GM18858 (cell line): ENCODE measurements at regions not wholly inside any gene's neighbourhood (a gene's known extent, or its start where the extent isn't known, plus 50 kb on each side); places are given as distances from the start of the nearest gene placed in this dataset.
"Not testable (repeated sequence)": the region's sequence is repeated elsewhere in the genome, so short reads cannot be mapped to it uniquely, and the experiment has no call there.

Source experiments
- ATAC-seq: cut with Tn5 transposase; IDR thresholded peaks from one replicate; pipeline ENCODE4 v1.9.1; 2021; ENCODE audit not compliant: unreplicated experiment

DNA sequence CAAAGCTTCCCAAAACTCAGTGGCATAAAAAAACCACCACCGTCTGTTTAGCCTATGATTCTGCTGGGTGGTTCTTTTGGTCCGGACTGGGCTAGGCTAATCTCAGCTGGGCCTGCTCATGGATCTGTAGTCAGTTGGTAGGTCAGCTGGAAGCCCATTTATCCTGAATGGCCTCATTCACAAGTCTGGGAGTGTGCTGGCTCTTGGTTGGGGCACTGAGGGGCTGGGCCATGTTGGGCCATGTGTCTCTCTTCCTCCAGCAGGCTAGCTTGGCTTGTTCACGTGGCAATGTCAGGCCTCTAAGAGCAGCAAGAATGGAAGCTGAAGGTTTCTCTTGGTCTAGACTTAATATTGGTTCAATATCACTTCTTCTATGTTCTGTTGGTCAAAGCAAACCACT lies 95.7 kb upstream of the HS6ST1 start:
- ATAC-seq = no peak

GRCh38 chr2:128414946-128415778 lies 96.5 kb upstream of the HS6ST1 start:
- no peak for ATAC-seq

DNA sequence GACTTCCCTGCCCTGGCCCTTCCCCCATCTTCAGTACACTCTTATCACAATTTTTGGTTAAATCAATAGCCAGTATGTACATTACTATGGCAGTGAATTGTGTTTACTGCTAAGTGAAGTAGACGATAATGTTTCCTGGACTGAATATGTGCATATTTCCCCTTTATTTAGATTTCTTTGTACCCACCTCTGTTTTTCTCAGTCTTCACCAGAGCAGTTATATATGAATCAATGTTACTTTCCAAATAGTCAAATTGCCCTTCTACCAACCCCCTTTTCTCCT lies 97.1 kb upstream of the HS6ST1 start:
- ATAC-seq = no peak

GRCh38 chr2:128416109-128416785 lies 97.6 kb upstream of the HS6ST1 start:
- ATAC-seq = no peak

DNA sequence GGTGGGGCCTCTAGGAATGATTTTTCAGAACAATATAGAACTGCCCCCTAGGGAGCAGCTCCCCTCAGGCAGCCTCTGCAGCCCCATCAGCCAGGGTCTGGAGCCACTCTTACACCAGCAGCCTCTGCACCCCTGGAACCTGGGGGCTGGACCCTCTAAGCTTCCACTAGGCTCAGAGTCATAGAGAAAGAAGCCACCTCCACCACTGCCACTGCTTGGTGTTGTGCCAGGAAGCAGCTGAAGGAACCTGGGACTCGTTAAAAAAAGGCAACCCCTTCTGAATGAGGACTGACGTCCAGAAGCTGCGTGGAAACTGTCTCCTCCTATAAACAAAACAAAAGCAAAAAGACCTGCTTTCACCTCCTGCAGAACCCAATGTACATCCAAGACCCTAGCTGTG lies 98.1 kb upstream of the HS6ST1 start:
- ATAC-seq = no peak

DNA sequence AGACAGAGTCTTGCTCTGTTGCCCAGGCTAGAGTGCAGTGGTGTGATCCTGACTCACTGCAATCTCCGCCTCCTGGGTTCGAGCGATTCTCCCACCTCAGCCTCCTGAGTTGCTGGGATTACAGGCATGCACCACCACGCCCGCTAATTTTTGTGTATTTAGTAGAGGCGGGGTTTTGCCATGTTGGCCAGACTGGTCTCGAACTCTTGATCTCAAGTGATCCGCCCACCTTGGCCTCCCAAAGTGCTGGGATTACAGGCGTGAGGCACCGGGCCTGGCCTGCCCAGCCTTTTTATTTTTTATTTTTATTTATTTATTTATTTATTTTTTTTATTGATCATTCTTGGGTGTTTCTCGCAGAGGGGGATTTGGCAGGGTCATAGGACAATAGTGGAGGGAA lies 98.6 kb upstream of the HS6ST1 start:
- ATAC-seq = not testable (repeated sequence)

DNA sequence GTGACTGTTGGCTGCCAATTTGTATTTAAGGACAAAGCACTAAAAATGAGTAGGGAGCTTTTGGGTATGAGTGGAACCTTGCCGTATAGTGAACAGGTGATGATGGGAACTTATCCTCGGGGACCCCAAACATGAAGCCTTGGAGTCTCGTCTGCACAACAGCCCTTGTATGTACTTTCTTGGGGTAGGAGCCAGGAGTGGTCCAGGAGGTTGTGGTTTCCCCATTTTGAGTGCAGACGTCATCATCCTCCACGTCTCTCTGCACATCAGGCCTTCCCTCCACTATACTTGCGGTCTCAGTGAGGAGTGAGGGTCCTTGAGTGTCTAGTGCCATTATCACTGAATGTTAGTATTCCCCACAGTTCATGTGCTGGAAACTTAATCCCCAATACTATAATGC lies 101.5 kb upstream of the HS6ST1 start:
- ATAC-seq = no peak

DNA sequence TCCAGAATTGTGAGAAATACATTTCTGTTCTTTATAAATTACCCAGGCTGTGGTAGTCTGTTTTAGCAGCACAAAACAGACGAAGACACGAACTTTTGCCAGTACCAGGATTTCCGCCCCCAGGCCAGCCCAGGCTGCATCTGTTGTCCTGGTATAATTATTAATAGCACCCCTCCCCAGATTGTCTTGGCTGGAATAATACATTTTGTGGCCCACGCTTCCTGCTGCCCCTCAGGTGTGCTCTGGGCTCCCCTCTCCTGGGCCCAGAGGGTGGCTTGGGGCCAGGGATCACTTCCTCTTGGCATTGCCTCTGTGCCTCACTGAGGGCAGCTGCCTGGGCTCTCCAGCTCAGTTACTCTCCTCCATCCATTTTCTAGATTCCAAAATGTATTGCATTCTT lies 102.1 kb upstream of the HS6ST1 start:
- ATAC-seq = no peak

GRCh38 chr2:128421286-128421685 lies 102.6 kb upstream of the HS6ST1 start:
- no peak for ATAC-seq

DNA sequence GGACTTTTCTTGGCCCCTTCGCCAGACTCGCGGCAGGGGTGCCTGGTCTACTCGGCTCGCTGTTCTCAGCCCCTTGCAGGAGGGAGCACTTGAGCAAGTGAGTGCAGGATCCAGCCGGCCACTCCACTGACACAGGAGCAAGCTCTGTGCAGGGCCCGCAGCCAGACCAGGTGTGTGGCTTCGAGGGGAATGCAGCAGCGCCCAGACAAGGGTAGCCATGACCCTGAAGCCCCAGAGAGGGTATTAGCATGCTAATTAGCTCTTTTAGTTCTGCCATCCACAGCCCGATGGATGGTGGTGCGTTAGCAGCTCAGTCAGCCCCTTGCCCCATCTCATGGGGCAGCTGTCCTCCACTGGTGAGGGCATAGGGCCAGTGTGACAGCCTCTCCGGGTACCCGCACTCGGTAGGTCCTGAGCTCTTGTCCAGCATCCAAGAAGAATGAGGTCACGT lies 103.2 kb upstream of the HS6ST1 start:
- ATAC-seq = no peak

DNA sequence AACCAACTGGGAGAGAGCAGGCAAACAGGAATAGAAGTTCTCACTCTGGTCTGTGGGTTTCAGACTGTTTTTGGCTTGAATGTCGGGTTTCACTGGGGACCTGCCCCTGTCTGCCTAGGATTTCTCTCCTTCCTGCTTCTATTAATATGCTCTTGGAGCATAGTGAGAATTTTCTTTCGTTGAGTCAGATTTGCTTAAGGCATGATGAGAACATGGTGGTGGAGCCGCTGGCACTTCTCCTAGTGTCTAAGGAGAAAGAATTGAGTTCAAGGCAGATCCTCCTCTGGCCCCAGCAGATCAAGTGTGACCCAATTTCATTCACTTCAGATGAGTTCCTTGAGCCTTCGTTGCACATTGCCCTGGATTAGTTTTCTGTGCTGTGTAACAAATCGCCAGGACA lies 103.9 kb upstream of the HS6ST1 start:
- no peak for ATAC-seq

- no peak for ATAC-seq
Observed at GRCh38 chr2:128423788-128424165, 105.1 kb upstream of the HS6ST1 start.

- ATAC-seq = no peak
Observed at GRCh38 chr2:128424406-128425171, 105.9 kb upstream of the HS6ST1 start.

DNA sequence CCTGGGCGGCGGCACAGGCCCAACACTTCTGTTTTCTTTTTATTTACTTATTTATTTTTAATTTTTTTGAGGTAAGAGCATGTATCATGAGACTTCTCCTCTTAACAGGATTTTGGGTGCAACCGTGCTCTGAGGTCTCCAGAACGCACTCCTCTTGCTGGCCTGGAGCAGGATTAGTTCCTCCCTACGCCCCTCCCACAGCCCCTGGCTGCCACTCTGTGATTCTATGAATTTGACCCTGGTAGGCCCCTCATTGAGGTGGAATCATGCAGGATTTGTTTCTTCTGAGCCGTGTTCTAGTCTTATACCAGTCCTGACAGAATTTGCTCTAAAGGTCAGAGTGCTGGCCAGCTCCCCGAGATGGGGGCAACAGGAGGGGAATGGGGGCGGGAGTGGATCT lies 106.5 kb upstream of the HS6ST1 start:
- ATAC-seq = no peak

- no peak for ATAC-seq
Observed at GRCh38 chr2:128425731-128426620, 107.3 kb upstream of the HS6ST1 start.

GRCh38 chr2:128427413-128427755 lies 108.7 kb upstream of the HS6ST1 start:
- ATAC-seq = no peak

DNA sequence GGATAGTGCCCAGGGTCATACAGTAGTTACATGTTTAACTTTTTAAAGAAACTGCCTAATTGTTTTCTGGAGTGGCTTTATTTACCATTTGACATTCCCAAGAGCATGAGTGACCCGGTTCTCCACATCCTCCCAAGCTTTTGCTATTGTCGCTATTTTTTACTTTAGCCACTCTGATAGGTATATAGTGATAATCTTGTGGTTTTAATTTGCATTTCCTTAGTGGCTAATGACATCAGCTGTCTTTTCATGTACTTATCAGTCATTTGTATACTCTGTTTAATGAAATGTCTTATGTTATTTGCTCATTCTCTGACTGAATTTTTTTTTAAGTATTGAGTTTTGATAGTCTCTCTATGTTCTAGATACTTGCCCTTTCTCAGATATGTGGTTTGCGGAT lies 109.7 kb upstream of the HS6ST1 start:
- no peak for ATAC-seq

DNA sequence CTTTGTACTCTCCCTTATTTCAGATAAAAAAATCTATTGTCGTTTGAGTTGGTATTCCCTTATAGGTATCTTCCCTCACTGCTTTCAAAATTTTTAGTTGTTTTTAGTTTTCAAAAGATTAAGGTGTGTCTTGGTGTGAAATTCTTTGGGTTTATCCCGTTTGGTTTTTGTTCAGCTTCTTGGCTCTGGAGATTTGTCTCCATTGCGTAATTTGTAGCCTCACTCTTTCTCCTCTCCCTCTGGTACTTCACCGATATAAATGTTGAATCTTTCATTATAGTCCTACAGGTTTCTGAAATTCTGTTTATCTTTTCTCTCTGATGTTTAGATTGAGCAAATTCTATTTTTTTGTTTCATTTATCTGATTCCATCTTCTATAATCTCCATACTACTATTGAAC lies 113.8 kb upstream of the HS6ST1 start:
- no peak for ATAC-seq

- no peak for ATAC-seq
Observed at GRCh38 chr2:128433911-128434550, 115.4 kb upstream of the HS6ST1 start.

- no peak for ATAC-seq
Observed at GRCh38 chr2:128435576-128436478, 117.2 kb upstream of the HS6ST1 start.
